Stimulated activated CD4-positive, alpha-beta T cell treated with anti-CD3 and anti-CD28 coated beads, Interleukin-1b, Interleukin-23, amount 100 ng/mL, for 48 hours (primary cell): ENCODE measurements at regions not wholly inside any gene's neighbourhood (a gene's known extent, or its start where the extent isn't known, plus 50 kb on each side); places are given as distances from the start of the nearest gene placed in this dataset.
"Not testable (repeated sequence)": the region's sequence is repeated elsewhere in the genome, so short reads cannot be mapped to it uniquely, and the experiment has no call there.

ENCODE experiments used
- DNase-seq: peaks from one replicate; pipeline ENCODE4 v3.0.0-alpha.2; 2020

DNA sequence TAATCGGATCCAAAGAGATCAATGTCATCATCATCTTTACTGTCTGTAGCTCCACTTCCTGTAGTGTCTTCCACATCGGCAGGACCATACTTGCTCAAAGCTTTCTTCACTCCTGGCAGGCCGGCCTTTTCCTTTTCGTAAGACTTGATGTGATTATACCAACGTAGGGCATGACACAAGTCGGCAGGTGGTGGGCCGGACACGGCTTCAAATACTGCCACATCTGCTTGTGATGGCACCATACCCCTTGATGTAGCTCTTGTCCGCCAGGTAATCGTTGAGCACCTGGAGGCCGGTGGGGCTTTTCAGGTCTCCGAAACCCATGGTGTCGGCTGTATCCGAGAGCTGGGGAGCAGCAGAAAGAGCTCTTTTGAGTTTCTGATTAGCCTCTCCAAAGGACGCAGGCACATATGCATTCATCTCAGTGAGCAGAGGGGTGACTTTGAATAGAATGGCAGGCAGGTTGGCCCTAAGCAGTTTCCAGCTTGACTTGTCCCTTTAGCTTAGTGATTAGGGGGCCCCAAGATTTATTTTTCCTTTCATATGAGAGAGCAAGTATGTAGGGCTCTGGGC, 106.0 kb upstream of the PODXL start:
- not testable (repeated sequence) for DNase-seq

DNA sequence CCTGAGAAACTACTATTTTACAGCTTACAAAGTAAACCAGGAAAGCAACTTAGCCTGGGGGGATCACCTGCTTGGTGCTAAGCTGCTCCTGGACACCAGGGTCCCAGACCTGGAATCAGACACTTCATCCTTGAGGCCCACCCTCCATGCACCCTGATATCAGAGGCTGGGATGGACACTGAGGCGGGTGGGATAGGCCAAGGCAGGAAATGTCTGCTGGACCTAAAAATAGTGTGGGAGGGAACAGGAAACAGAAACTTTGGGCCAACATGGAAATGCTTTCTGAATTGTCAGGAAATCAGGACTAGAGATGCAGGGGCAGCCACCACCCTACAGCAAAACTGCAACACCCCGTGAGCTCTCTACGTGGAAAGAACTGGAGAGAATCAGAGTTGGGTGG, 101.5 kb upstream of the PODXL start:
- no peak for DNase-seq

- no peak for DNase-seq
Measured at GRCh38 chr7:131656980-131657723, 100.7 kb upstream of the PODXL start.

- no peak for DNase-seq
Measured at GRCh38 chr7:131655866-131656265, 99.4 kb upstream of the PODXL start.

DNA sequence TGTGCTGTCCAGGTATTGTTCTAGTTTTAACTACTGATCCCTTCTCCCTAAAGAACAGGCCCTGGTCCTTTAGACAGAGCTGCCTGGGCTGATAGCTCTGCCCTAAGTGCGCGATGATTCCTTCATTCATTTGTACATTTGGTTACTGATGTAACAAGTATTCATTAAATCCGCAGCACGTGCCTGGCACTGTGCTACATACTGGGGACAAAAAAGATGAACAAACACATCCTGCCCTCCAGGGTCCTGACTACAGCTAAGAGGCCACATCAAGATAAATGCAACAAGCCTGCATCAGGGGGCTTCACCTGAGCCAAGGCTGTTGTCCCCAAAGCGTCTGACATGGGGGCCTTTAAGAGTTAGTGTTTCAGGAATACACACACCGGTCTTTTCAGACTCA, 99.0 kb upstream of the PODXL start:
- DNase-seq = no peak

DNA sequence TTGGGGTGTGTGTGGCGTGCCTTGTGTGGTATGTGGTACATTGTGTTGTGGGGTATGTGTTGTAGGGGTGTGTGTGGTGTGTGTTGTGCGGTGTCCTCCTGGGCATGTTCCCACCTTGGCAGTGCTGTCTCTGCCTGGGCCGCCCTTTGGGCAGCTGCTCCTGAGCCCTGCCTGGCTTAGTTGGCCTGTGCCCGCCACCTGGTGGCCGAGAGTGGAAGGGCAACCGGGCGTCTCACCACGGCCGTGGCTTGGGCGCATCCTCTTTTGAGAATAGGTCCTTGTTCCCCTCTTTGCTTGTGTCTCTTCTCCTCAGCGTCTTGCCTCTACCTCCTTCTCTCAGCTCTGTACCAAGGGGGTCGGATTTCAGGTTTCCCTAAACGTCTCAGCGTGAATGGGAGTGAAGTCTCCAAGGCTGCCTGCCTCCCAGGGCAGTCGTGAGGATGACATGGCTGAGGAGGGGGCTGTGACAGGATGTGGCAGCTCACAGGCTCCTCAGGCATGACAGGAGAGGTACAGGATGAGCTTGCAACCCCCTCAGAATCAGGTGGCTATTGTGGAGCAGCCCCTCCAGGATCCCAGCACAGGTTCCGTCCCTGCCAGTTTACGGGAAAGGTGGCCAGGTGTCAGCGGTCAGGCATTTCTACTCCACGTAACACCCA, 98.4 kb upstream of the PODXL start:
- peak; percentile 82 for DNase-seq

- no peak for DNase-seq
Measured at GRCh38 chr7:131654249-131654558, 97.8 kb upstream of the PODXL start.

- no peak for DNase-seq
Measured at GRCh38 chr7:131653418-131654248, 97.2 kb upstream of the PODXL start.

DNA sequence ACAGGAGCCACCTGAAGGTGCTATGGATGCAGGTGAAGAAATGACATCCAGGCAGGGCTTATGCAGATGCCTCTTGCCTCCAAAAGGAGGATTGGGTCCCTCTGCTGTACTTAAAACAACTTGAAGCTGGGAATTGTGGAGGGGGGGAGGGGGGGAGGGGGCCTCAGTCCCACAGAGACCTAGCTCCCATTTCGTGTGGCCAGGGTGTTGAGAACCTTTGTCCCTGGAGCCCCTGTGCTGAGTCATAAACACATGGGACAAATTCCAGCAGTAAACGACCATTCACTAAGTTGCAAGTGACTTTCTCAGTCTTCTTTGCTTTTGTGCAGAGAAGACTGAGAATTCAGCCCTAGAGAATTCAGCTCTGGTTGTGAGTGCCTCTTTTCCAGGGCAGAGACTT, 96.5 kb upstream of the PODXL start:
- DNase-seq = no peak

- no peak for DNase-seq
Measured at GRCh38 chr7:131652194-131652593, 95.8 kb upstream of the PODXL start.

DNA sequence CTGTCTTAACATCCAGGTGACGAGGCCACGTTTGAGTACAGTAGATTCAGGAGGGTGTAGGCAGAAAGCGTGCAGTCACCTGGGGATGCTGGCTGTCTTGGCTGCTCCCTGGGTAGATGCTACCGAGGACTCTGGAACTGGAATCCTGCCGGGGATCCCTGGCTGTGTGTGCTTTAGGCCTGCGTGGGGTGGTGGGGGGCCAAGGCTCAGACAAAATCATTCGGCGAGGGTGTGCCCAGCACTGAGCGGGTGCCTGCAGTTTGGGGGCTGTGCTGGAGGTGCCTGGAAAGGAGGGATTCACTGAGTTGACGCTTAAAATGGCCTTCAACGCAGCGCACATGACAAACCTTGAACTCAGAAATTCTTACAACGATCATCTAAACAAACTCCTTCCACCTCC, 93.5 kb upstream of the PODXL start:
- no peak for DNase-seq

DNA sequence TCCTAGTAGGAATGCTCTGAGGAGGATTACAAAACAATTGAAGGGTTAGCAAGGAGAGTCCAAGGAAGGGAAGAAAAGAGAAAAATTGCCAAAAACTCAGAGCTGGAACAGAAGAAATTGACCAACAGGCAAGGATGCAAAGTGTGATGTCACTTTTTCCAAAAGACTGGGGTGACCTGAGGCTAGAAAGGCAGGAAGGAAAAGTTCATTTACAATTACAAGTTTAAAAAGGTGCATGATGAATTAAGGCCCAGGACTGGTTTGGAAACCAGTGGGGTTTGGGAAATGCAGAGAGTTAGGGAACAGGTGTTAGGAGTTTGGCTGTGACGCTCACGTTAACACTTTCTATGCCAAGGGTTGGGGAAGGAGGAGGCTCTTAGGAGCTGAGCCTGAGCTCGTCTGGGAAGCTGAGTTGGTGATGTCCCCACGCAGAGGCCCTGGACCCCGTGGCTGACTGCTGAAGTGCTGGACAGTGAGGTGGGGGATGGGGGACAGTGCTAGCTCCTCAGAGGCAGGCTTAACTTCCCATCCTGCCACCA, 92.6 kb upstream of the PODXL start:
- no peak for DNase-seq

DNA sequence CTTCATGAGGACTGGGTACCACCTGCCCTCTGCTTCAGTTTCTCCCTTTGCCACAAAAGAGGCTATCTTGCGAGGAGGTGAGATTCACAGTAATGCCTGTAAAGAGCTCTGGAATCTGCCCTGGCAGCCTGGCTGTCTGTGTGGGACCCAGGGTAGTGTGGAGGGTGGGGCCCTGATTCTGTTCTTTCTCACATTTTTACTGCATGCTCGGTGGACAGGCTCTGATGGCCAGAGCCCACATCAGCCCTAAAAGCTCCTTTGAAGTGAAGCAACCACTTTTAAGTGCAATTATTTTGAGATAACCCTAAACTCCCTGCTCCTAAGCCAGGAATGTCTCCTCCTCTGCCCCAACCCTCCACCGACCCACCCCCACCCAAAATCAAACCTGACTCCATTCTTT, 92.1 kb upstream of the PODXL start:
- no peak for DNase-seq

GRCh38 chr7:131646203-131646602, 89.8 kb upstream of the PODXL start:
- DNase-seq = no peak

DNA sequence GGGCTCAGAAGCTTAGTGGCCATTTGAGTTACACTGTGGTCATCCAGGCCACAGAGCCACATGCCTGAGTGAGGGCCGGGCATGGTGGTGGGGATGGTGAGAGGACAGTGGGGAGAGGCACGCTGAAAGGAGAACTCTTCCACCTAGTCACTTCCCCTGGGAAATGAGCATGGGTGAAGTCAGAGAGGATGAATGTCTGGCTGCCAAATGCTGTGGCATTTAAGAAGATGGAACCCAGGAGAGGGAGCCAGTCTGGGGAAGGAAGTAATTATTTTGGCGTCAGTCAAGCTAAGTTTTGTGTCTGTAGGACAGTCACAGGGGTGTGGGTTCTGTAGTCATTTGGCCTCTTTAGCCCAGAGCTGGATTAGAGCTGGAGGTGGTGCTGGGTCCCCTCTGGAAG, 86.0 kb upstream of the PODXL start:
- no peak for DNase-seq

- DNase-seq = no peak
Measured at GRCh38 chr7:131640686-131641085, 84.3 kb upstream of the PODXL start.

DNA sequence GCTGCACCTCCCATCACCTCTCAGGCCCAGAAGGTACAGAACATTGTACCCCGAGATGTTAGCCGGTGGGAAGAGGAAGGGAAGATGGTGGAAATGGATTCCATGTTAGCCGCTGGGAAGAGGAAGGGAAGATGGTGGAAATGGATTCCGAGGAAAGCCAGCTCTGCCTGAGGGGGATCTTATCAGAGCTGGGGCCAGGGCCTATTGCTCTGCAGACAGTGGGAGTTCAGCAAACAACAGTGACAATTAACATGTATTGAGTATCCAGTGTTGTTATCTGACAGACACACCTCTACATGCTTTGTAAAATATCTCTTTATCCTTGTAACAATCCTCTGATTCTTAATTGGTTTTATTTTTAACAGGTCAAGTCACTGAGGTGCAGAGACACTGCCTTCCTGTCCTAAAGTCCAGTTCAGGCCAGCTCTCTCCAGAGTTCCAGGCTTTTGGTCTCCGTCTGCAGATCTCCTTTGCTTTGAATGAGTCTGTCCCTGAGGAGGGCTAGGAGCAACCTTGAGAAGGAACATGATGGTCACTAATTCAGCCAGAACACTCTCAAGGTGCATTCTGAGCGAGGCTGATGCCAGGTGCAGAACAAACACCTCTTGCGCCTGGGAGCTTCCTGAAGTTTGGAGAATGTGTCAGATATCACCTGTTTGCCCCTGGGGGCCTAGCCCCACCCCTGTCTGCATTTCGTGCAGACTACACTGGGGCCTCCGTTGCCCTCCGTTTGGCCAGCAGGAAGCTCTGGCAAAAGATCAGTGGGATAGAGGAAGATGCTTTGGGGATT, 82.4 kb upstream of the PODXL start:
- no peak for DNase-seq

GRCh38 chr7:131637859-131638258, 81.4 kb upstream of the PODXL start:
- no peak for DNase-seq

DNA sequence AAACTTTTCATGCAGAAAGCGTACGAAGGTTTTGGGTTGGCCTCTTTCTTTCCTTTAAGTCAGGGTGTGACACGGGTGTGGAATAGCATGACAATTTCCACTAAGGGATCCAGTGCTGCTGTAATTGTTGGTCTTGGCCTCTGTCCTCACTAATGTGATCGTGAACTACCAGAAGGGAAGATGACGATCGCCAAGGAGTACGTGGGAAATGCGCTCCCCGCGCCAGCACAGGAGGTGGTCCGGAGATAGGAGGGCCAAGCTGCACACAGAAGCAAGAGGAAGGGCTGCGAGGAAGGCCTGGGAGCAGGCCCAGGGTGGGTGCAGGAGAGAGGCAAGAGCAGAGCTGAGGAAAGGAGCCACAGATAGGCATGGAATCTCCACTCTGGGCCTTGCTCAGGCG, 79.7 kb upstream of the PODXL start:
- no peak for DNase-seq

- not testable (repeated sequence) for DNase-seq
Measured at GRCh38 chr7:131634197-131634596, 77.8 kb upstream of the PODXL start.

DNA sequence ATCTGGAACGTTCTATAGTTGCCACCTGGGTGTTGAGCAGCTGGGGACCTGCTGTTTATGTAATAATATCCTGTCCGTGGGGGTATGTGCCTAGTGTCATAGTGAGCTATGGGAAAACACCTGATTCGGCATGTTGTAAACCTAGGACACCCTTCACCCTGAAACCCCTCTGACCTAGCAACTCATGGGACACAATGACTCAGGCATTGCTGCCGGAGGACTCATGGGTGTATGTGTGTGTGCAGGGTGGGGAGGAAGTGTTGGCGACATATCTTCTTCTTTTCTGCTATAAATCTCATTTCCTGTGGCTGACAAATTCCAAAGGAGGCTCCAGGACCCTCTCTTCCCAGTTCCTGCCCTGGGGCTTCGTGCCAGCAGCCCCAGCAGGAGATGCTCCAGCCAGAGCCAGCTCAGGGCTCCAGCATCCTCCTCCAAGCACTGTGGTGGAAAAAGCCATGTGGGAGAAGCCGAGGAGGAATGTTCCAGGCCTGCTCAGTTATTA, 77.0 kb upstream of the PODXL start:
- DNase-seq = no peak

GRCh38 chr7:131630427-131630826, 74.0 kb upstream of the PODXL start:
- no peak for DNase-seq
